NCI-H69 (cell line): ENCODE measurements at regions not wholly inside any gene's neighbourhood (a gene's known extent, or its start where the extent isn't known, plus 50 kb on each side); places are given as distances from the start of the nearest gene placed in this dataset.
"Not testable (repeated sequence)": the region's sequence is repeated elsewhere in the genome, so short reads cannot be mapped to it uniquely, and the experiment has no call there.

ENCODE experiments used
- DNase-seq: peaks from one replicate; lab custom pipeline; 2025; lab: John Stamatoyannopoulos, UW

GRCh38 chr7:126177782-126178181 is 1075.0 kb downstream of the GRM8 start:
- DNase-seq: no peak

- DNase-seq: no peak
Observed at GRCh38 chr7:126166645-126167044, 1086.1 kb downstream of the GRM8 start.

GRCh38 chr7:126163647-126164046 is 1089.1 kb downstream of the GRM8 start:
- no peak for DNase-seq

- no peak for DNase-seq
Observed at GRCh38 chr7:126157391-126157790, 1095.3 kb downstream of the GRM8 start.

GRCh38 chr7:126150278-126150958 is 1102.3 kb downstream of the GRM8 start:
- DNase-seq: peak; percentile 87

- DNase-seq: no peak
Observed at GRCh38 chr7:126140858-126141466, 1111.8 kb downstream of the GRM8 start.

- DNase-seq: no peak
Observed at GRCh38 chr7:126119981-126120380, 1132.8 kb downstream of the GRM8 start.

- no peak for DNase-seq
Observed at GRCh38 chr7:126103582-126103981, 1149.2 kb downstream of the GRM8 start.

GRCh38 chr7:126083014-126083413 is 1153.4 kb upstream of the POT1 start:
- DNase-seq: no peak

GRCh38 chr7:126079581-126079980 is 1150.0 kb upstream of the POT1 start:
- DNase-seq: no peak

GRCh38 chr7:126079151-126079550 is 1149.5 kb upstream of the POT1 start:
- no peak for DNase-seq

- no peak for DNase-seq
Observed at GRCh38 chr7:126065766-126066165, 1136.1 kb upstream of the POT1 start.

- DNase-seq: no peak
Observed at GRCh38 chr7:126057979-126058378, 1128.4 kb upstream of the POT1 start.

- not testable (repeated sequence) for DNase-seq
Observed at GRCh38 chr7:126056613-126057012, 1127.0 kb upstream of the POT1 start.

GRCh38 chr7:126052229-126052628 is 1122.6 kb upstream of the POT1 start:
- peak; percentile 53 for DNase-seq

- no peak for DNase-seq
Observed at GRCh38 chr7:126044662-126045061, 1115.0 kb upstream of the POT1 start.

- no peak for DNase-seq
Observed at GRCh38 chr7:126041472-126041871, 1111.8 kb upstream of the POT1 start.

- peak; percentile 65 for DNase-seq
Observed at GRCh38 chr7:126040114-126041045, 1110.8 kb upstream of the POT1 start.

- DNase-seq: peak; percentile 64
Observed at GRCh38 chr7:126026421-126027088, 1096.9 kb upstream of the POT1 start.

- no peak for DNase-seq
Observed at GRCh38 chr7:126022452-126022851, 1092.8 kb upstream of the POT1 start.

GRCh38 chr7:126016722-126017121 is 1087.1 kb upstream of the POT1 start:
- DNase-seq: no peak

- no peak for DNase-seq
Observed at GRCh38 chr7:126005064-126005463, 1075.4 kb upstream of the POT1 start.
